ENCODE measurements at regions not wholly inside any gene's neighbourhood (a gene's known extent, or its start where the extent isn't known, plus 50 kb on each side); places are given as distances from the start of the nearest gene placed in this dataset.

DNA sequence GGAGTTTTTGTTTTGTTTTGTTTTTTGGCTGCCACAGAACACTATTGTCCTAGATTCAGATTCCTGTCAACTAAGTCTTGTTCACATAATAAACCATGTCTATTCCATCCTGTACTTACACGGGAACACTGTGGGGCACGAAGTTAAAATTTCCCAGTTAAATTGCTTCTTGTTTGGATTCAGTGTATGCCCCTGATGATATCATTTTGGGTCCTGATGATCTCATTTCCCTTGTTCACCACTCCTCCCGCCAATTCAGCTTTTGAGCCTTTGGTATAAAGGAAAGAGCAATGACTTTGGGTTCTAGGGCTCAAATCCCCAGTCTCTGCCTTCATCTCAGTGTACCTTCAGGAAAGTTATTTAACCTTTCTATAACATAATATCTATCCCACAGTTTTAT lies 333.5 kb downstream of the FBXW7 start:
- 68 to 76% methylated on average over 3 of the region's 3 CpGs for WGBS, 2 donors

DNA sequence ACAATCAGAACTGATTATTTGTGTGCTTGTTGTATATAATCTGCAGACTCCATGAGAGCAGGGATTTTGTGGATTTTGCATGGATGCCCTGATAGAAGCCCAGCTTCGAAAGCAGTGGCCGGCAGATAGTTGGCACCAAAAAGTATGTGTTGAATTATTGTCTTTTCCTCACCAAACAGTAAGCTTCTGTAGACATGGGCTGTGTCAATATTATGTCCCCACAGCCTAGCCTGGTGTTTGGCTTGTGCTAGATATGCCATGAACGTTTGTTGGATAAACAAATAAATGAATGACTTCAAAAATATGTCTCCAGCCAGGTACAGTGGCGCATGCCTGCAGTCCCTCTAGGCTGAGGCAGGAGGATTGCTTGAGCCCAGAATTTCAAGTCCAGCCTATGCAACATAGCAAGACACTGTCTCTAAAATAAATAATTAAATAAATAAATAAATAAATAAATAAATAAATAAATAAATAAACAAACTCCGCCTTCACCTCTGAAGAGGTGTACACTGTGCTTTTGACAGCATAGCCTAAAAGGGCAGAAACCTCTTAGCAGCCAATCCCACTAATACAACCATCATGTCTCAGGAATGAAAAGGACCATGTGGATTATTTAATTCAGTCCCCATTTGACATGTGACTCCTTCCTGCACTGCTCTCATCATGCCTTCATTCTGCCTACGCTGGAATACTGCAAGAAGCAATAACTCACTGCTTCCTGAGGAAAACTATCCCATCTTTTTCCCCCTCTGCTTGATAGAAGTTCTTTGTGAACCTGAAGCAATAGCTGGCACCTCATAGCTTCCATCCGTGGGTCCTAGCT lies 335.2 kb downstream of the FBXW7 start:
- WGBS, 2 donors, result 70 to 80% methylated on average over 7 of the region's 7 CpGs
- Histone ChIP-seq H3K27me3 (no peaks in the 10 kb centered on the region), H3K27ac (no peak overlapping the region), H3K36me3 (no peaks in the 10 kb centered on the region), H3K4me1 (peaks cover 0 to 4% (median 0%) of the 10 kb centered on the region in 4 donors), H3K4me3 (no peak overlapping the region), H3K9me3 (no peaks in the 10 kb centered on the region)
- DNase-seq (no peak), ATAC-seq (ENCODE audit: low FRiP score in 2 of 2) (no peak)
- no peak for TF ChIP-seq EP300 (IDR thresholded peaks at IDR 0.05)
- no peak for TF ChIP-seq POLR2A (IDR thresholded peaks at IDR 0.05)
- TF ChIP-seq, protein P1, sequence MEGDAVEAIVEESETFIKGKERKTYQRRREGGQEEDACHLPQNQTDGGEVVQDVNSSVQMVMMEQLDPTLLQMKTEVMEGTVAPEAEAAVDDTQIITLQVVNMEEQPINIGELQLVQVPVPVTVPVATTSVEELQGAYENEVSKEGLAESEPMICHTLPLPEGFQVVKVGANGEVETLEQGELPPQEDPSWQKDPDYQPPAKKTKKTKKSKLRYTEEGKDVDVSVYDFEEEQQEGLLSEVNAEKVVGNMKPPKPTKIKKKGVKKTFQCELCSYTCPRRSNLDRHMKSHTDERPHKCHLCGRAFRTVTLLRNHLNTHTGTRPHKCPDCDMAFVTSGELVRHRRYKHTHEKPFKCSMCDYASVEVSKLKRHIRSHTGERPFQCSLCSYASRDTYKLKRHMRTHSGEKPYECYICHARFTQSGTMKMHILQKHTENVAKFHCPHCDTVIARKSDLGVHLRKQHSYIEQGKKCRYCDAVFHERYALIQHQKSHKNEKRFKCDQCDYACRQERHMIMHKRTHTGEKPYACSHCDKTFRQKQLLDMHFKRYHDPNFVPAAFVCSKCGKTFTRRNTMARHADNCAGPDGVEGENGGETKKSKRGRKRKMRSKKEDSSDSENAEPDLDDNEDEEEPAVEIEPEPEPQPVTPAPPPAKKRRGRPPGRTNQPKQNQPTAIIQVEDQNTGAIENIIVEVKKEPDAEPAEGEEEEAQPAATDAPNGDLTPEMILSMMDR (IDR thresholded peaks at IDR 0.05), result no peak
- no peak for TF ChIP-seq POLR2AphosphoS5 (IDR thresholded peaks at IDR 0.05)

More for the DNA sequence above, 333.5 kb downstream of the FBXW7 start:
- H3K36me3 ChIP-seq, result no peaks in the 10 kb centered on the region
- TF ChIP-seq, protein P1 (IDR thresholded peaks at IDR 0.05), result no peak
- no peak for TF ChIP-seq POLR2A (IDR thresholded peaks at IDR 0.05)
- ATAC-seq (ENCODE audit: low FRiP score in 2 of 2) (no peak), DNase-seq (no peak)
- peaks cover 0 to 9% (median 6%) of the 10 kb centered on the region in 4 donors for H3K4me1 ChIP-seq
- no peaks in the 10 kb centered on the region for H3K27me3 ChIP-seq
- H3K9me3 ChIP-seq, result no peaks in the 10 kb centered on the region
- no peak overlapping the region for H3K27ac ChIP-seq
- no peak overlapping the region for H3K4me3 ChIP-seq

DNA sequence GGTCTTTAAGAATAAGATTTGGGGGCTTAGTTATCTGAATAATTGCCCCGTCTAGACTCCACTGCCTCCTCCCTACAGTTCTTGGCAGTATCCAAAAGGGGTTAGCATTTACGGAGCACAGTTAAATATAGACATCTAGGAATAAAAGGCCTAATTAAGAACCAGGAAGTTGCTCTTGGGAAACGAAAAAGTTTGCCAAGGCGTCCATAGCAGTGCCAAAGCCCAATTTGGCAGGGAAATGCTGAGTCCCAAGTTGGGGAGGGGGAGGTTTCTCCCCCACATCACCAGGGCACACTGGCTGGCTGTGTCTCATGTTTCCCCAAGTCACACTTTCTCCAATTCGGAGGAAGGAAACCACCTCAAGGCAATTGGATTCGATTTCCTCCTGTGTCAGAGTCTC lies 338.7 kb downstream of the FBXW7 start:
- ATAC-seq (ENCODE audit: low FRiP score in 2 of 2), result no peak
- TF ChIP-seq, protein P1 (IDR thresholded peaks at IDR 0.05), result no peak
- TF ChIP-seq POLR2A (IDR thresholded peaks at IDR 0.05) (no peak), EP300 (IDR thresholded peaks at IDR 0.05) (no peak), POLR2AphosphoS5 (IDR thresholded peaks at IDR 0.05) (no peak)
- Histone ChIP-seq H3K9me3 (no peaks in the 10 kb centered on the region), H3K4me3 (no peak overlapping the region), H3K27ac (no peak overlapping the region), H3K36me3 (no peaks in the 10 kb centered on the region), H3K27me3 (no peaks in the 10 kb centered on the region), H3K4me1 (peaks cover 0 to 4% (median 0%) of the 10 kb centered on the region in 4 donors)
- DNase-seq, result no peak
- 30 to 52% methylated on average over 6 of the region's 6 CpGs for WGBS, 2 donors

GRCh38 chr4:152195888-152196287 lies 340.0 kb downstream of the FBXW7 start:
- ATAC-seq (ENCODE audit: low FRiP score in 2 of 2), result no peak
- WGBS, 2 donors, result 63 to 73% methylated on average over 1 to 4 of the region's 4 CpGs
- no peaks in the 10 kb centered on the region for H3K9me3 ChIP-seq
- peaks cover 0 to 4% (median 0%) of the 10 kb centered on the region in 4 donors for H3K4me1 ChIP-seq
- H3K36me3 ChIP-seq, result no peaks in the 10 kb centered on the region
- no peaks in the 10 kb centered on the region for H3K27me3 ChIP-seq
- no peak for TF ChIP-seq EP300 (IDR thresholded peaks at IDR 0.05)
- TF ChIP-seq, protein P1 (IDR thresholded peaks at IDR 0.05), result no peak
- TF ChIP-seq POLR2AphosphoS5 (IDR thresholded peaks at IDR 0.05), result no peak
- TF ChIP-seq POLR2A (IDR thresholded peaks at IDR 0.05), result no peak
- H3K4me3 ChIP-seq, result no peak overlapping the region
- no peak overlapping the region for H3K27ac ChIP-seq
- DNase-seq, result no peak

- Histone ChIP-seq H3K4me3 (no peak overlapping the region), H3K9me3 (no peaks in the 10 kb centered on the region), H3K36me3 (no peaks in the 10 kb centered on the region), H3K27ac (no peak overlapping the region), H3K27me3 (no peaks in the 10 kb centered on the region), H3K4me1 (peaks cover 0 to 4% (median 0%) of the 10 kb centered on the region in 4 donors)
- DNase-seq, result no peak
- 84 to 91% methylated on average over 2 of the region's 2 CpGs for WGBS, 2 donors
- ATAC-seq (ENCODE audit: low FRiP score in 2 of 2), result no peak
- TF ChIP-seq, protein P1 (IDR thresholded peaks at IDR 0.05), result no peak
- TF ChIP-seq POLR2A (IDR thresholded peaks at IDR 0.05) (no peak), POLR2AphosphoS5 (IDR thresholded peaks at IDR 0.05) (no peak), EP300 (IDR thresholded peaks at IDR 0.05) (no peak)
These were observed 342.8 kb downstream of the FBXW7 start for GRCh38 chr4:152193059-152193458.

Data from upper lobe of left lung (tissue), 6 donors.